Body of pancreas (tissue), 4 donors: ENCODE measurements at regions not wholly inside any gene's neighbourhood (a gene's known extent, or its start where the extent isn't known, plus 50 kb on each side); places are given as distances from the start of the nearest gene placed in this dataset.

ENCODE experiments used
- ATAC-seq: fragments of 150-250 bp; one replicate; pipeline ENCODE4 v1.9.1; 2016
- DNase-seq, 4 donors: peaks; one replicate each; pipeline ENCODE4 v3.0.0-alpha.2; 2019
- H3K27ac ChIP-seq, 4 donors: fragments of 200-600 bp; sonication (generic); 1 replicate in 3 of 4; 2 replicates in 1 of 4; pipeline versions ENCODE4 v1.5.1 to v1.6.1; 2016 to 2019; ENCODE audit warnings: mild to moderate bottlenecking in 1 of 4, mixed read lengths in 1 of 4, moderate library complexity in 1 of 4
- H3K27me3 ChIP-seq, 2 donors: fragments of 200-600 bp; sonication (generic); one replicate each; pipeline ENCODE4 v1.6.0; 2016; ENCODE audit warnings: mild to moderate bottlenecking in 1 of 2
- H3K36me3 ChIP-seq, 2 donors: fragments of 200-600 bp; sonication (generic); replicated peaks in 1 of 2; 2 replicates each; pipeline ENCODE4 v1.5.1; 2016; ENCODE audit warnings: low read depth in 2 of 2; ENCODE audit not compliant: insufficient read depth in 1 of 2
- H3K4me1 ChIP-seq: fragments of 200-600 bp; sonication (generic); one replicate; pipeline ENCODE4 v1.6.0; 2016
- H3K4me3 ChIP-seq, 2 donors: fragments of 200-600 bp; sonication (generic); 1 replicate in 1 of 2; 2 replicates in 1 of 2; pipeline ENCODE4 v1.5.1; 2016 to 2019
- H3K9me3 ChIP-seq, 3 donors: fragments of 200-600 bp; sonication (generic); 1 replicate in 2 of 3; 2 replicates in 1 of 3; pipeline ENCODE4 v1.5.1; 2016
- POLR2A ChIP-seq, 3 donors: fragments of 450-650 bp; IDR thresholded peaks; one replicate each; pipeline ENCODE4 v1.6.1; 2016; ENCODE audit warnings: antibody characterized with exemption in 3 of 3, mild to moderate bottlenecking in 2 of 3
- WGBS, 2 donors: methylation state at CpG; one replicate each; pipeline ENCODE4 v1.1.5; 2017; 5-methylcytosine and 5-hydroxymethylcytosine counted together
- intact Hi-C: fragments of 100-400 bp; cut with DNase I; formaldehyde crosslinking; loops from one replicate; pipeline ENCODE4 v1.15.1; 2023
- TF ChIP-seq, protein P1 (sequence below), 7 experiments: fragments of 450-650 bp in 4 of 7; fragments of 200-600 bp in 3 of 7; sonication (generic) in 3 of 7; IDR thresholded peaks; one replicate each; pipeline ENCODE4 v1.5.1; 2016 to 2019; ENCODE audit warnings: antibody characterized with exemption in 7 of 7

DNA sequence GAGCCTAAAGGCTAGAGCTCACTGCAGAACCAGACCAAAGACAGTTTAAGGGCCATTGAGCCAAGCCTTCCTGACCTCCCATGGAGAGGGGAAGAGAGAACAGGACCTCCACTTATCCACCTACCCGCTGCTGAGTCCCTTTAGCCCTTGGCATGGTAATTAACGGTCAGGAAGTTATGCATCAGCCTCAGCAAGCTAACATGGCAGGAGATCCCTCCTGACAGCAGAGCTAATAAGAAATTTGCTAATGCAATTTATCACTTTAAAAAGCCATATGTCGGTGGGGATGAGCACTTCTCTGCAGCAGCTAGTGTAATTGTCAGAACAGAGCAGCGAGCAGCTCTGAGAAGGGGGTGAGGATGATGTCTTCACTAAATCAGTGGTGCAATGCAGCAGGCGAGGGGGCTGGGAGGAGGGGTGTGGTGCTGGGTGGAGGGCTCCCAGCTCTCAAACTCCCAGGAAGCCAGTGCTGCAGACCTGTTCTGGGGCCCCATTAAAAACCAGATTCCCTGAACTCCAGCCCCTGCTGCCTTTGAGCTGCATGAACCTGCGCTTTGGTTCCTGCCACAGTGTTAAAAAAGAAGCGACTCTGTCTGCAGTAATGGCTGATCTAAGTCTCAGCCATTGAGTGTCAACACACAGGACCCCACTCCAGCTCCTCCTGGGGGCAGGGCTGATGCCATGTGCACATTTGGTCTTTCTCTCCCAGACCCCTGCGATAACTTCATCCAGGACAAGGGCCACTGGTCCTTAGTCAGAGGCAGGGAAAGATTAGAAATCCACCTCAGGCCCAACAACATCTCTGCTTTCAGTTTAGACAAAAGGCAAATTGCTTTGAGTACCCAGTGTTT lies 63.0 kb upstream of the CALM2 start:
- intact Hi-C loops = no loop called here
- WGBS, 2 donors = 75 to 76% methylated on average over 6 to 8 of the region's 8 CpGs
- Histone ChIP-seq H3K9me3 (no peaks in the 10 kb centered on the region), H3K4me1 (no peaks in the 10 kb centered on the region), H3K27me3 (no peaks in the 10 kb centered on the region), H3K4me3 (no peak overlapping the region), H3K36me3 (no peaks in the 10 kb centered on the region), H3K27ac (no peak overlapping the region)
- DNase-seq (no peak), ATAC-seq (no peak)
- TF ChIP-seq POLR2A (IDR thresholded peaks at IDR 0.05) = no peak
- TF ChIP-seq, protein P1, sequence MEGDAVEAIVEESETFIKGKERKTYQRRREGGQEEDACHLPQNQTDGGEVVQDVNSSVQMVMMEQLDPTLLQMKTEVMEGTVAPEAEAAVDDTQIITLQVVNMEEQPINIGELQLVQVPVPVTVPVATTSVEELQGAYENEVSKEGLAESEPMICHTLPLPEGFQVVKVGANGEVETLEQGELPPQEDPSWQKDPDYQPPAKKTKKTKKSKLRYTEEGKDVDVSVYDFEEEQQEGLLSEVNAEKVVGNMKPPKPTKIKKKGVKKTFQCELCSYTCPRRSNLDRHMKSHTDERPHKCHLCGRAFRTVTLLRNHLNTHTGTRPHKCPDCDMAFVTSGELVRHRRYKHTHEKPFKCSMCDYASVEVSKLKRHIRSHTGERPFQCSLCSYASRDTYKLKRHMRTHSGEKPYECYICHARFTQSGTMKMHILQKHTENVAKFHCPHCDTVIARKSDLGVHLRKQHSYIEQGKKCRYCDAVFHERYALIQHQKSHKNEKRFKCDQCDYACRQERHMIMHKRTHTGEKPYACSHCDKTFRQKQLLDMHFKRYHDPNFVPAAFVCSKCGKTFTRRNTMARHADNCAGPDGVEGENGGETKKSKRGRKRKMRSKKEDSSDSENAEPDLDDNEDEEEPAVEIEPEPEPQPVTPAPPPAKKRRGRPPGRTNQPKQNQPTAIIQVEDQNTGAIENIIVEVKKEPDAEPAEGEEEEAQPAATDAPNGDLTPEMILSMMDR (IDR thresholded peaks at IDR 0.05) = no peak

DNA sequence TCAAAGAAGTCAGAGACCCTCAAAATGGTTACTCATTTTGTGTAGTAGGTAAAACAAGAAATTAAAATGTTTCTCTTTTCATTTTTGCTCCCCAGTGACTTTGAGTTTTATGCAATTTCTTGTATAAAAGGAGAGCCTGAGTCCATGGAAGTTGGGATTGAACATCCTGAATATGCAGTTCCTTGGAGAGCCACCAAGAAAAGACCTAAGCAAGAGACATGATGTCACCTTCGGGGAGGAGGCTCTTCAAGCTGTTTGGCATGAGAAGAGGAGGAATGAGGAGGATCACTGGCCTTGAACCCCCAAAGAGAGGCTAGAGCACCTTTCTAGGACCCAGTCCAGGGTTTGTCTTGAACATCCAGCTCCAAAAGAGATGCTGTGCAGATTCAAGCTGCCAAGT lies 62.3 kb upstream of the CALM2 start:
- intact Hi-C loops = no loop called here
- DNase-seq = no peak
- TF ChIP-seq POLR2A (IDR thresholded peaks at IDR 0.05) = no peak
- TF ChIP-seq, protein P1 (IDR thresholded peaks at IDR 0.05) = no peak
- Histone ChIP-seq H3K9me3 (no peaks in the 10 kb centered on the region), H3K36me3 (no peaks in the 10 kb centered on the region), H3K27ac (no peak overlapping the region), H3K4me3 (no peak overlapping the region), H3K4me1 (no peaks in the 10 kb centered on the region), H3K27me3 (no peaks in the 10 kb centered on the region)
- no peak for ATAC-seq
- WGBS, 2 donors = 71 to 85% methylated on average over 1 of the region's 1 CpG

DNA sequence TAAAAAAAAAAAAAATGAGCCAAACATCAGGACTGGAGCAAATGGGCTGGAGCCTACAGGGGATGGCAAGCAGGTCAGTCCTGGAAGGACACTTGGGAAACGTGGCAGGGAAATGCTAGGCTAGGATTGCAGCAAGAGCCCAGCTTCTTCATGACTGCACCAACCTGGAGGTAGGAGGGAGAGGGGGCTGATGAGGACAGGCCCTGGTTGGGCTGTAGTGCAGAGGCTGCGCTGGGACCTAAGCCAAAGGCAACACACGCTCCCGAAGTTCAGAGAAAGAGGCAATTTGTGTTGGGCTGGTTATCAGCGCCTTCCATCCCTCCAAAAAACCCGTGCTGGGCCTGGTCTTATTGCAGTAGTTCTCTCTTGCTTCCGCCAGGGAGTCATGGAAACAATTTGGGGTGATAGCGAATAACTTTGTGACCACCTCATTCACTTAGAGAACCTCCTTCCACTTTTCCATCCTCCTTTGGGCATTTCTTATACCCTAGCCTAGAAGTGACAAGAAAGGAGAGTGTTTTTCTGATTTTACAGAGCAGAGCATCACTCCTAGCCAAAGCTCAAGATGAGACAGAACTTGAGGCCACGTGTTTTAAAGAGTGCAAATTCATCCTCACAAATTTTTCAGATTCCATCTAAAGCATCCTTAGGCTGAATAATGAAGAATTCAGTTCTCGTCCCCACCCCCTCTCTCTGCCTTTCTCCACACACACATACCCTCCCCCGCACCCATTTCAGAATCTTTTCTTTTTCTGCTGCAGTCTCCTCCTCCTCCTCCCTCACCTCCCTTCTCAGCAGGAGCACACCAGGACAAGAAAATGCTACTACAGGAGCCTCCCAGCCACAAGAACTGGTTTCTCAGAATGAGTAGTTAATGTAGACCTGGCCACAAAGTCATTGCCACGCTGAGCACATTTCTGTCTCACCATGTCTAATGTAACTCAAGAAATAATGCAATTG lies 61.3 kb upstream of the CALM2 start:
- Histone ChIP-seq H3K9me3 (no peaks in the 10 kb centered on the region), H3K27me3 (no peaks in the 10 kb centered on the region), H3K4me3 (no peak overlapping the region), H3K27ac (no peak overlapping the region), H3K4me1 (no peaks in the 10 kb centered on the region), H3K36me3 (no peaks in the 10 kb centered on the region)
- TF ChIP-seq POLR2A (IDR thresholded peaks at IDR 0.05) = no peak
- TF ChIP-seq, protein P1 (IDR thresholded peaks at IDR 0.05) = no peak
- intact Hi-C loops = no loop called here
- ATAC-seq = no peak
- DNase-seq = peak in 1 of 4 donors; percentile 9
- 57 to 74% methylated on average over 11 to 12 of the region's 12 CpGs for WGBS, 2 donors

DNA sequence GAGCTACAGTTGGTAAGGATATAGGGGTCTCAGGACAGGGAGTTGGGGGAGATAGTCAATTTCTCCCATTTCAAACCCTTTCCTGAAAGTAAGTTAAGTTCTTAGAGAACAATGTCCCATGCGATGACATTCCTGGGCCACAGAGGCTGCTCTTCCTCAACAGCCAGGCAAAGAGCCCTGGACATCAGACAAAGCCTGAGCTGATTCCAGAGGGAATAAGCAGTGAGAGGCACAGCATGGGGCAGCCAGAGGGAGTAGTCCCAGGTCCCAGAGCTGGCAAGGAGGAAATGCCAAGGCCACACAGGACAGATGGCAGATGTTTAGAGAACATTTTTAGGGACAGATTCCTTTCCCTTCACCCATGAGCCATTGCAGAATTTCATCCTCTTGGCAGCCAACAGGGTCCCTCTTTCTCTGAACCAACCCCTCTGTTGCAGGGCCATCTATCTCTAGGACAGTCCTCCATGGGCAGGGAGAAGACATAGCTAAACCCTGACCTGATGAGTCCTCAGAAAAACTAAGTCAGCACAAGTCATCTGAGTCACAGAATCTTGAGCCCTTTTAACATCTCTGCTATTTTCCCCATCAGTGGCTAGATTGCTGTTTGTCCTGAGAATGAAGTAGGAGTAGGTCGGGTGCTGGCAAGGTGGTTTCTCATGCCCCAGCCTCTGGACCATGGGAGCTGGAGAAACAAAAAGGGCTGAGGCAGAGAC lies 60.3 kb upstream of the CALM2 start:
- intact Hi-C loops = no loop called here
- Histone ChIP-seq H3K27ac (no peak overlapping the region), H3K36me3 (no peaks in the 10 kb centered on the region), H3K9me3 (no peaks in the 10 kb centered on the region), H3K27me3 (no peaks in the 10 kb centered on the region), H3K4me1 (no peaks in the 10 kb centered on the region), H3K4me3 (no peak overlapping the region)
- DNase-seq (no peak), ATAC-seq (no peak)
- no peak for TF ChIP-seq POLR2A (IDR thresholded peaks at IDR 0.05)
- TF ChIP-seq, protein P1 (IDR thresholded peaks at IDR 0.05) = no peak
- WGBS, 2 donors = 71 to 95% methylated on average over 2 of the region's 2 CpGs
